GM19043 (cell line): ENCODE measurements at regions not wholly inside any gene's neighbourhood (a gene's known extent, or its start where the extent isn't known, plus 50 kb on each side); places are given as distances from the start of the nearest gene placed in this dataset.

ENCODE experiments used
- ATAC-seq: cut with Tn5 transposase; IDR thresholded peaks from one replicate; pipeline ENCODE4 v1.9.1; 2021; ENCODE audit warnings: low read depth; ENCODE audit not compliant: unreplicated experiment

DNA sequence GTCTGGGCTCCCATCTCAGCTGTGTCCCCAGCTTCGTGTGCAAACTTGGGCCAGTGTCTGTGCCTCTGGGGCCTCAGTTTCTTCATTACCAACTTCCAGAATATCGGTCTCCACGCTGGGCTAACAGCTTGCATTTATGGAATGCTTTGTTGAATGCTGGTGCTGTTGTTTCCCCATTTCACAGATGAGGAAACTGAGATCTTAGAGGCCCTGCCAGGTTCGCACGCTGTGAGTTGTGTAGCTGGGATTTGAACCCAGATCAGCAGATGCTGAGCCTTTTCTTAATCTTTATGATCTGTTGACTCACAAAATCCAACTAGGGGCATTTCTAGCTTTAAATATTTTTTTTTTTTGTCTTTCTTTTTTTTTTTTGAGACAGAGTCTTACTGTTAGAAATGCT lies 101.5 kb upstream of the STX18 start:
- no peak for ATAC-seq

DNA sequence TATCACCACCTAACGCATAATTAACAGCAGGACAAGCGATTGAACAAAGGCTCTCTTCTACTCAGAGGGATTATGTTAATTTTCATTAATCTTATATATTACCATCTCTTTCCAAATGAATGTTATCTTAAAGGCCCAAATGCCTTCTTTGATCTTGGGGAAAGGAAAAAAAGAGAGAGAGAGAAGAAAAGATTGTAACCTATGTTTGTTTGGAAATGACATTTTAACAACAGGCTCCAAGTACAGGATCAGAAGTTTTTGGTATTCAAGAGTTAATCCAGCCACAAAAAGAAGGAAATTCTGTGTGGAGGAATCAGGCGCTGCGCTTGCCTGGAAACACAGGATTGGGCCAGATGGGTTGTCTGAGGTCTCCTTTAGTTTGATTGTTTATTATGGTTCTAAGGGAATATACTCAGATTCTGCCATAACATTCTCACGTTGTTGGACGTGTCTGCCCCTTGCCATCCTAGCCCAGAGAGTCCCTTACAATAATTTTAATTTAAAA lies 100.7 kb upstream of the STX18 start:
- ATAC-seq, result no peak

- no peak for ATAC-seq
Measured at GRCh38 chr4:4641661-4642495, 100.0 kb upstream of the STX18 start.

GRCh38 chr4:4641254-4641653 lies 99.4 kb upstream of the STX18 start:
- ATAC-seq, result no peak

DNA sequence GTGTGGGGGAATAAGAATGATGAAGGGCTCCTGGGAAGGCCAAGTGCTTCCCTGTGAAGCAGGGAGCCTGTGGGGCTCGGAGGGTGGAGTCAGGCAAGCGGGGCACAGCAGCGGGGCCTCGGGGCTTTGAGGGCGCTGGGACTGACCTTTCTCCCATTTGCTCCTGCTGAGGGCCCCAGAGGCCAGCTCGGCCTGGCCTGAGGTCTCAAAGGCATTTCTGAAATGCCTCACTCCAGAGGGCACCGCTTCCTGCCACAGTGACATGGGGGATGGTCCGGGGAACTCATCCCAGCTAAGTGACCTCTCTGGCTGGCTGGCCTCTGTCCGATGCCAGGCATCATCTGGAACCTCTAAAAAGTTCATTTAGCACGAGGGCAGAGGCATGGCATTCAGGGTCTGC lies 98.8 kb upstream of the STX18 start:
- ATAC-seq, result no peak

DNA sequence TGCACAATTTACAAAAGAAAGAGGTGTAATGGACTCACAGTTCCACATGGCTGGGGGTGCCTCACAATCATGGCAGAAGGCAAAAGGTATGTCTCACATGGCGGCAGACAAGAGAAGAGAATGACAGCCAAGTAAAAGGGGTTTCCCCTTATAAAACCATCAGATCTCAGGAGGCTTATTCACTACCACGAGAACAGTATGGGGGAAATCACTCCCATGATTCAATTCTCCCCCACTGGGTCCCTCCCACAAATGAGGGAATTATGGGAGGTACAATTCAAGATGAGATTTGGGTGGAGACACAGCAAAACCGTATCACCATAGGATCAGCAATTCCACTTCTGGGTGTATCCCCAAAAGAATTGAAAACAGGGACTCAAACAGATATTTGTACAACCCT lies 97.5 kb upstream of the STX18 start:
- ATAC-seq, result no peak

GRCh38 chr4:4637710-4638109 lies 95.9 kb upstream of the STX18 start:
- ATAC-seq, result no peak

DNA sequence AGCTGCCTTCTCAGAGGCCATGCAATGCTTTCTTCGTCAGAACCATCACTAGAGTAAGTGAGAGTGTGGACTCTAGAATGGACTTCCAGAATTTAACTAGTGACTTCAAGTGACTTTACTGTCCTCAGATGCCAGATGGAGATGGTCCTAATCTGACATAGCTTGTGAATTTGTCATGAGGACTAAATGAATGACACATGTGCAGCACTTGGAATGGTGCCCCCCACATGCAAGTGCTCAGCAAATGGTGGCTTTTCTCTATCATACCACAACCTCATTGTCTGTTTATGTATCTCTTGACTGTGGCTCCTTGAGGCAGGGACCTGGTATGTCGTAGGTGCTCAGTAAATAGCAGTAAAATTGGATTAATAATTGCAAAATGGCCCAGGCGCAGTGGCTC lies 91.6 kb upstream of the STX18 start:
- no peak for ATAC-seq

- ATAC-seq, result peak; percentile 84
Measured at GRCh38 chr4:4631150-4631549, 89.3 kb upstream of the STX18 start.

- no peak for ATAC-seq
Measured at GRCh38 chr4:4627906-4628305, 86.1 kb upstream of the STX18 start.

DNA sequence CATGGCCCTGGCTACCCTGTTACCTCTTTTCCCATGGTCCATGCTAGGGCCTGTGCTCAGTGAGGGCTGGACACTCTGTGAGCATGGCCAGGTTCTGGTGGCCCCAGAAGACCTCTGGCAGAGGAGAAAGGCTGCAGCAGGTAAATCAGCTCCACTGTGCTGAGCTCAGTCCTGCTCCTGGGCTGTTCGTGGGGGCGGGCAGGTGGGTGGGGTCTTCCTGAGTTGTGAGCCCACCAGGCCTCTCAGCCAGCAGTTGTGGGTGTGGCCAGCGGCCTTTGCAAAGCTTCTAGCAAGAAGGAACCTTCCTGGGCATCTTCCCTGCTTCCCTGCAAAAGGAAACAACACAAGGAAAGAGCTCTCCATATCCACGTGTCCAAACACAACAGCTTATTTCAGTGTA lies 85.3 kb upstream of the STX18 start:
- no peak for ATAC-seq

- ATAC-seq, result no peak
Measured at GRCh38 chr4:4625488-4625887, 83.6 kb upstream of the STX18 start.

GRCh38 chr4:4624276-4624897 lies 82.5 kb upstream of the STX18 start:
- ATAC-seq, result no peak

DNA sequence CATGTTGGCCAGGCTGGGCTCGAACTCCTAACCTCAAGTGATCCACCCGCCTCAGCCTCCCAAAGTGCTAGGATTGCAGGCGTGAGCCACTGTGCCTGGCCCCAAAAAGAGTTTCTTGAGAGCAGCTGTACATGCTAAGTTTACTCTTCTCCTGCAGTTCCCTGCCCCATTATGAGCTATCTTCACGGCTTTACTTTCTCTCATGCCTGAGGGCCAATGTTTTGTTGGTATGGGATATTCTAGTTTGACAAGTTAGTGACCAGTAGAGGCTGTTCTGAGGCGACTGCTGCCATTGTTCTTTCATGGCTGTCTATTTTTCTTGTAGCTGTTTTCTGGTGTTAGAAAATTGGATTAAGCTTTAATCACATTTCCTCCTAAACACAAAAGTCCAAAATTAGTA lies 78.0 kb upstream of the STX18 start:
- ATAC-seq, result no peak

GRCh38 chr4:4618847-4619246 lies 77.0 kb upstream of the STX18 start:
- ATAC-seq, result no peak

- ATAC-seq, result no peak
Measured at GRCh38 chr4:4614925-4615678, 73.3 kb upstream of the STX18 start.

DNA sequence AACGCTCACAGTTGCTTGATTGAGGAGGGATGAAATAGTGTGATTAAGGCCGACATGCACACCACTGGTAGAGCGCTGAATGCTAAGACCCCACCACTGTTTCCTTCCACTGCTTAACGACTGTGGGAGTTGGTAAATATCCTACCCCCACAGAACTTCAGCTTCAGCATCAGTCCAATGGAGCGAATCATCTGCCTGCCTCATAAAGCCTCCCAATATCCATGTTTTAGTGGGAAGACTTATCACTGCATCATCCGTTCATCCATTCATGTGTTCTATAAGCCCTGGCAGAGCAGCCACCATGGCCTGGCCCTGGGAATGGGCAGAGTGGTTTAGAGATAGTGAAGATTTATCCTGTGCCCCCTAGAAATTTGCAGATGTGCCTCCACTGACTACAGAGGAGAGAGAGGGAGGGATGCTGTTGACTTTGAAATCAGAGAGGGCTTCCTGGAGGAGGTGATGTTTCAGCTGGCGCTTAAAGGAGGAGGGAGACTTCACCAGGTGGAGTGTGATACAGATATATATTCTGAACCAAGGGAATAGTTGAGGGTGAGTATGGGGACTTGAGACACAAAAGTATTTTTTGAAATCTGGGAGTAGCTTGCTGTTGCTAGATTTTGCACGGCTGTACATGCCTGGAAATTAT lies 71.9 kb upstream of the STX18 start:
- no peak for ATAC-seq

DNA sequence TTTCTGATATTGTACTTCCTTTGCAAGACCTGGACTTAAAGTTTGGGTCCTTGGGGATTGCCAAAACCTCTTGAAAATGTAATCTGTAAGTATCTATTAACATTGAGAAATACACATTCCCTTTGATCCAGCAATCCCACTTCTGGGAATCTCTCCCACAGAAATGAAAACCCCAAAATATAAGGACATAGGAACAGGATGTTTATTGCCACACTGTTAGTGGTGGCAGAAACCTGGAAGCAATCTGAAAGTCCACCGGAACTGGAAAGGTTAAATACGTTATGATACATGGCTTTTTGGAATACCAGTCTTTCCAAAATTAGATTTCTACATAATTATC lies 71.2 kb upstream of the STX18 start:
- no peak for ATAC-seq

- no peak for ATAC-seq
Measured at GRCh38 chr4:4610672-4611071, 68.8 kb upstream of the STX18 start.

- no peak for ATAC-seq
Measured at GRCh38 chr4:4609622-4610334, 67.9 kb upstream of the STX18 start.

GRCh38 chr4:4608214-4608537 lies 66.3 kb upstream of the STX18 start:
- ATAC-seq, result no peak
